ENCODE measurements at regions not wholly inside any gene's neighbourhood (a gene's known extent, or its start where the extent isn't known, plus 50 kb on each side); places are given as distances from the start of the nearest gene placed in this dataset.
"Not testable (repeated sequence)": the region's sequence is repeated elsewhere in the genome, so short reads cannot be mapped to it uniquely, and the experiment has no call there.

GRCh38 chr13:34176633-34177032, 358.7 kb downstream of the RFC3 start:
- DNase-seq, result no peak

- no peak for DNase-seq
Measured at GRCh38 chr13:34179481-34179880, 361.5 kb downstream of the RFC3 start.

- DNase-seq, result no peak
Measured at GRCh38 chr13:34179927-34180326, 362.0 kb downstream of the RFC3 start.

GRCh38 chr13:34181256-34181655, 363.3 kb downstream of the RFC3 start:
- DNase-seq, result not testable (repeated sequence)

- DNase-seq, result no peak
Measured at GRCh38 chr13:34189946-34190345, 372.0 kb downstream of the RFC3 start.

GRCh38 chr13:34201050-34201913, 383.3 kb downstream of the RFC3 start:
- no peak for DNase-seq

- no peak for DNase-seq
Measured at GRCh38 chr13:34207334-34207733, 389.4 kb downstream of the RFC3 start.

GRCh38 chr13:34207872-34208271, 389.9 kb downstream of the RFC3 start:
- no peak for DNase-seq

- DNase-seq, result no peak
Measured at GRCh38 chr13:34208336-34208735, 390.4 kb downstream of the RFC3 start.

GRCh38 chr13:34210341-34210740, 392.4 kb downstream of the RFC3 start:
- no peak for DNase-seq

GRCh38 chr13:34214686-34215085, 396.7 kb downstream of the RFC3 start:
- DNase-seq, result no peak

GRCh38 chr13:34216256-34216655, 398.3 kb downstream of the RFC3 start:
- DNase-seq, result no peak

GRCh38 chr13:34217343-34218025, 399.5 kb downstream of the RFC3 start:
- no peak for DNase-seq

GRCh38 chr13:34223984-34224383, 406.0 kb downstream of the RFC3 start:
- DNase-seq, result no peak

- no peak for DNase-seq
Measured at GRCh38 chr13:34224877-34225276, 406.9 kb downstream of the RFC3 start.

- DNase-seq, result no peak
Measured at GRCh38 chr13:34230271-34230670, 412.3 kb downstream of the RFC3 start.

- DNase-seq, result no peak
Measured at GRCh38 chr13:34241332-34241731, 423.4 kb downstream of the RFC3 start.

GRCh38 chr13:34243403-34243802, 425.5 kb downstream of the RFC3 start:
- DNase-seq, result no peak

GRCh38 chr13:34246511-34246910, 428.6 kb downstream of the RFC3 start:
- DNase-seq, result no peak

GRCh38 chr13:34247596-34247995, 429.6 kb downstream of the RFC3 start:
- DNase-seq, result no peak

- DNase-seq, result no peak
Measured at GRCh38 chr13:34249546-34250039, 431.6 kb downstream of the RFC3 start.

GRCh38 chr13:34250151-34250670, 432.3 kb downstream of the RFC3 start:
- no peak for DNase-seq

- no peak for DNase-seq
Measured at GRCh38 chr13:34254366-34254765, 436.4 kb downstream of the RFC3 start.

GRCh38 chr13:34255711-34256110, 437.8 kb downstream of the RFC3 start:
- no peak for DNase-seq
